NOMO-1 (cell line): ENCODE measurements at regions not wholly inside any gene's neighbourhood (a gene's known extent, or its start where the extent isn't known, plus 50 kb on each side); places are given as distances from the start of the nearest gene placed in this dataset.

Source experiments
- DNase-seq, 2 experiments: peaks; one replicate each; lab custom pipeline; 2025; ENCODE audit not compliant: unreplicated experiment in 2 of 2; lab: John Stamatoyannopoulos, UW

- no peak for DNase-seq
Observed at GRCh38 chr5:69039829-69040228, 54.0 kb upstream of the SLC30A5 start.

- no peak for DNase-seq
Observed at GRCh38 chr5:69042500-69042899, 51.3 kb upstream of the SLC30A5 start.

GRCh38 chr5:69042915-69043654 is 50.7 kb upstream of the SLC30A5 start:
- DNase-seq: peak; percentile 78 to 91

GRCh38 chr5:69043655-69043996 is 50.2 kb upstream of the SLC30A5 start:
- DNase-seq: no peak
